Globus pallidus (tissue), 1 donor: ENCODE measurements at regions not wholly inside any gene's neighbourhood (a gene's known extent, or its start where the extent isn't known, plus 50 kb on each side); places are given as distances from the start of the nearest gene placed in this dataset.
A peak's percentile ranks its signal among the peaks of the same experiment; 100 is the strongest.

Experiments used
- DNase-seq: peaks from one replicate; pipeline ENCODE4 v3.0.0-alpha.2; 2015; ENCODE audit warnings: low spot score

GRCh38 chr7:117973975-117974374, 100.7 kb upstream of the CTTNBP2 start:
- no peak for DNase-seq

- no peak for DNase-seq
These were observed 101.7 kb upstream of the CTTNBP2 start for GRCh38 chr7:117974891-117975290.

- no peak for DNase-seq
These were observed 102.2 kb upstream of the CTTNBP2 start for GRCh38 chr7:117975476-117975875.

GRCh38 chr7:117979954-117980497, 106.8 kb upstream of the CTTNBP2 start:
- no peak for DNase-seq

- DNase-seq, result no peak
These were observed 109.1 kb upstream of the CTTNBP2 start for GRCh38 chr7:117982071-117983055.

GRCh38 chr7:117986645-117987269, 113.5 kb upstream of the CTTNBP2 start:
- DNase-seq, result no peak

GRCh38 chr7:117990834-117991233, 117.6 kb upstream of the CTTNBP2 start:
- no peak for DNase-seq

GRCh38 chr7:117992635-117993376, 119.6 kb upstream of the CTTNBP2 start:
- no peak for DNase-seq

- DNase-seq, result peak; percentile 25
These were observed 120.2 kb upstream of the CTTNBP2 start for GRCh38 chr7:117993377-117994003.

- no peak for DNase-seq
These were observed 122.8 kb upstream of the CTTNBP2 start for GRCh38 chr7:117995850-117996650.

GRCh38 chr7:117997862-117998825, 124.9 kb upstream of the CTTNBP2 start:
- DNase-seq, result no peak

GRCh38 chr7:118000480-118001202, 127.4 kb upstream of the CTTNBP2 start:
- no peak for DNase-seq

- peak; percentile 7 for DNase-seq
These were observed 130.2 kb upstream of the CTTNBP2 start for GRCh38 chr7:118003476-118003875.

- peak; percentile 21 for DNase-seq
These were observed 131.8 kb upstream of the CTTNBP2 start for GRCh38 chr7:118005026-118005425.

GRCh38 chr7:118006979-118007378, 133.7 kb upstream of the CTTNBP2 start:
- no peak for DNase-seq

GRCh38 chr7:118009419-118009818, 136.2 kb upstream of the CTTNBP2 start:
- no peak for DNase-seq

- no peak for DNase-seq
These were observed 138.4 kb upstream of the CTTNBP2 start for GRCh38 chr7:118011652-118012051.

GRCh38 chr7:118013252-118014010, 140.2 kb upstream of the CTTNBP2 start:
- no peak for DNase-seq
